GM12875 (cell line): ENCODE measurements at regions not wholly inside any gene's neighbourhood (a gene's known extent, or its start where the extent isn't known, plus 50 kb on each side); places are given as distances from the start of the nearest gene placed in this dataset.

ENCODE experiments used
- H3K4me3 ChIP-seq: one replicate; pipeline ENCODE4 v1.5.1; 2011; ENCODE audit warnings: low read depth, low read length, control low read depth
- TF ChIP-seq, protein P1 (sequence below): IDR thresholded peaks from 2 replicates; pipeline ENCODE4 v1.5.1; 2011; ENCODE audit warnings: low read depth, mild to moderate bottlenecking, control low read depth, inconsistent platforms, low read length, moderate library complexity, borderline replicate concordance; ENCODE audit not compliant: insufficient read depth

DNA sequence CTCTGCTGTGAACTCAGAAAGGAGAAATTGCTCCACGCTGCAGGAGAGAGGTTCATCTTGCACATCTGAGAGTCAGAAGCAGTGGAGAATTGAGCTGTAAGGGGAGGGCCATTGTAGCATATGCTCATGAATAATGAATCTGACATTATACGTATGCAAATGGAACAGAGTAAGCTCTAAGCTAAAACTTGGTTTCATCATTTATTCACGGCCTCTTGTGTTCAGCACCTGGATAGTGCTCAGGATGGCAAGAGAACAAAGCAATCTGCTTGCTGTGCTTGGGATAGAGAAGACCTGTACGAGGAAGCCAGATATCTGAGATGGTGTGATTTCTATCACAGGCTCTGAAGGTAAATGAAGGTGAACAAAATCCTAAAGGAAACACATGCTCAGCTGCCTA lies 87.9 kb upstream of the GCFC2 start:
- TF ChIP-seq, protein P1, sequence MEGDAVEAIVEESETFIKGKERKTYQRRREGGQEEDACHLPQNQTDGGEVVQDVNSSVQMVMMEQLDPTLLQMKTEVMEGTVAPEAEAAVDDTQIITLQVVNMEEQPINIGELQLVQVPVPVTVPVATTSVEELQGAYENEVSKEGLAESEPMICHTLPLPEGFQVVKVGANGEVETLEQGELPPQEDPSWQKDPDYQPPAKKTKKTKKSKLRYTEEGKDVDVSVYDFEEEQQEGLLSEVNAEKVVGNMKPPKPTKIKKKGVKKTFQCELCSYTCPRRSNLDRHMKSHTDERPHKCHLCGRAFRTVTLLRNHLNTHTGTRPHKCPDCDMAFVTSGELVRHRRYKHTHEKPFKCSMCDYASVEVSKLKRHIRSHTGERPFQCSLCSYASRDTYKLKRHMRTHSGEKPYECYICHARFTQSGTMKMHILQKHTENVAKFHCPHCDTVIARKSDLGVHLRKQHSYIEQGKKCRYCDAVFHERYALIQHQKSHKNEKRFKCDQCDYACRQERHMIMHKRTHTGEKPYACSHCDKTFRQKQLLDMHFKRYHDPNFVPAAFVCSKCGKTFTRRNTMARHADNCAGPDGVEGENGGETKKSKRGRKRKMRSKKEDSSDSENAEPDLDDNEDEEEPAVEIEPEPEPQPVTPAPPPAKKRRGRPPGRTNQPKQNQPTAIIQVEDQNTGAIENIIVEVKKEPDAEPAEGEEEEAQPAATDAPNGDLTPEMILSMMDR, result no peak
- no peak overlapping the region for H3K4me3 ChIP-seq

GRCh38 chr2:75792996-75793395 lies 82.3 kb upstream of the GCFC2 start:
- no peak overlapping the region for H3K4me3 ChIP-seq
- TF ChIP-seq, protein P1, result no peak

DNA sequence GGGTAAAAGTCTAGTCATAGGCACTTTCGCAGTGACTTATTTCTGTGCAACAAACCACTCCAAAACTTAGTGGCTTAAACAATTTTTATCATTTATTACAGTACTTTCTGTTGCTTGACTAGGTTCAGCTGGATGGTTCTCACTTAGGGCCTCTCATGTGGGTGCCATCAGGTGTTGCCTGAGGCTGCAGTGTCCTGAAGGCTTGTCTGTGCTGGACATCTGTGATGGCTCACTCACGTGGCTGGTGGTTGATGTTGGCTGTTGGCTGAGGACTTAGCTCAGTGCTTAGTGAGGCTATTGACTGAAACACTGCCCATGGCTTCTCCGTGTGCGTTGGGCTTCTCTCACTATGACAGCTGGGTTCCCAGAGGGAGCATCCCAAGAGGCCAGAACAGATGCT lies 81.4 kb upstream of the GCFC2 start:
- H3K4me3 ChIP-seq, result no peak overlapping the region
- TF ChIP-seq, protein P1, result no peak

GRCh38 chr2:75790814-75791467 lies 80.2 kb upstream of the GCFC2 start:
- TF ChIP-seq, protein P1, result no peak
- H3K4me3 ChIP-seq, result no peak overlapping the region

- TF ChIP-seq, protein P1, result no peak
- H3K4me3 ChIP-seq, result no peak overlapping the region
Measured at GRCh38 chr2:75790121-75790813, 79.6 kb upstream of the GCFC2 start.

- TF ChIP-seq, protein P1, result no peak
- no peak overlapping the region for H3K4me3 ChIP-seq
Measured at GRCh38 chr2:75788902-75789301, 78.2 kb upstream of the GCFC2 start.

DNA sequence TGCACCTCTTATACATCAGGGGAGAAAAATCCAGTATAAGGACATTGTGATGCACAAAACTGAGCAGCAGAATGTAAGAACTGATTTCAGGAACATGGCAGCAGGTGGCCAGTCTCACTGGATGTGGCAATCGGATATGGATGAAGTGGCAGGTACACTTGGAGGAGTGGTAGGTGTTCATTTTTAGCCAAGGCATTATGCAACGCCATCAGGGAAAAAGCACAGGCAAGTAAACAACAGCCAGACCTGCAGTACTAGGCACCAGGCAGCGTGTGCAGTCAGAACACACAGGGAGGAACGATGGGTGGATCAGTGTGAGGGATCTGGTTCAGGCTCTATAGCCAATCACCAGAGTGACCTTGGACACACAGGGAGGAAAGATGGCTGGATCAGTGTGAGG lies 77.4 kb upstream of the GCFC2 start:
- TF ChIP-seq, protein P1, result no peak
- no peak overlapping the region for H3K4me3 ChIP-seq
